H1 (cell line): ENCODE measurements at regions not wholly inside any gene's neighbourhood (a gene's known extent, or its start where the extent isn't known, plus 50 kb on each side); places are given as distances from the start of the nearest gene placed in this dataset.

ENCODE experiments used
- KDM5A ChIP-seq: fragments of 200-600 bp; IDR thresholded peaks from 2 replicates; pipeline ENCODE4 v1.7.1; 2012; ENCODE audit warnings: mild to moderate bottlenecking, low read length, inconsistent platforms, mixed read lengths
- POLR2A ChIP-seq, 2 experiments: IDR thresholded peaks; 1 replicate in 1 of 2; 2 replicates in 1 of 2; pipeline ENCODE4 v1.6.1; 2011; ENCODE audit warnings: low read depth in 2 of 2, low read length in 2 of 2, mild to moderate bottlenecking in 2 of 2; ENCODE audit errors: control extremely low read depth in 1 of 2
- RNF2 ChIP-seq: fragments of 200-900, 300-1000 bp; sonication (generic); IDR thresholded peaks from 2 replicates; pipeline ENCODE4 v1.7.1; 2016; ENCODE audit warnings: borderline replicate concordance, low read depth, mild to moderate bottlenecking, antibody characterized with exemption, low read length; ENCODE audit not compliant: poor library complexity, severe bottlenecking; ENCODE audit errors: missing control alignments
- TAF1 ChIP-seq: IDR thresholded peaks from 2 replicates; pipeline ENCODE4 v1.6.1; 2011; ENCODE audit warnings: mild to moderate bottlenecking, low read depth, low read length
- TBP ChIP-seq: IDR thresholded peaks from 2 replicates; pipeline ENCODE4 v1.6.1; 2011; ENCODE audit warnings: low read depth, low read length, improper control_type of control experiment
- YY1 ChIP-seq: IDR thresholded peaks from 2 replicates; pipeline ENCODE4 v1.6.1; 2011; ENCODE audit warnings: low read depth, mild to moderate bottlenecking, low read length
- TF ChIP-seq, protein P1 (sequence below), 3 experiments: IDR thresholded peaks; 1 replicate in 2 of 3; 2 replicates in 1 of 3; pipeline versions ENCODE4 v1.5.1 to v1.6.1; 2011; ENCODE audit warnings: low read length in 3 of 3, mild to moderate bottlenecking in 3 of 3, inconsistent platforms in 2 of 3, low read depth in 1 of 3, moderate library complexity in 1 of 3; ENCODE audit not compliant: insufficient read depth in 1 of 3; ENCODE audit errors: control extremely low read depth in 1 of 3
- TF ChIP-seq, protein P2 (sequence below): IDR thresholded peaks from 2 replicates; pipeline ENCODE4 v1.6.1; 2012; ENCODE audit warnings: inconsistent platforms

DNA sequence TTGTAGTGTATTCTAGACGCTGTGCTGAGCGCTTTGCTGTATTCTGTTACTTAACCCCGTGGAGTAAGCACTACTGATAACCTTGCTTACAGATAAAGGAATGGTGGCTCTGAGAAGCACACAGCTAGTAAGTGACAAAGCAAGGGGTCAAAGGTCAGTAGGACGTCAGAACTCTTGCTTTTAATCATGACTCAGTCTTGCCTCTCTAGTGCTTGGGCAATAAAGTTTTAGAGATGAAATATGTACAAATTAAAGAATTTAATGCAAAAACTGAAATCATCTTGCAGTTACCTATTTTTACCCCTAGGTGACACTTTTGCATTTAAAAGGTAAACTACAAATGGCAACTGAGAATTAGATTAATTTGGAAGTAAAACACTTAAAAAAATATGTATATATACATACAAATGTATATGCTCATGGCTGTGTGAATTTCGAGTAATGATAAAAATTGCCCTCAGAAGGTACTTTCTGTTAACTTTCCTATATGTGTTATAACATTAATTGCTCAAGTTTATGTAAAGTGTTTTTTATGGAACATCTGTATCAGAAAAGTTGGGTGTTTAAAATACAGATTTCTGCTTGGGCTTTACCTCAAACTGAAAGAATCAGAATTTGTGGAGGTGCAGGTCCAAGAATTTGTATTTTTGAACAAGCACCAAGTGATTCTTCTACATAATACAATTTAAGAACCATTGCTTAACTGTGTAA, 175.1 kb upstream of the DAB2 start:
- TF ChIP-seq, protein P1, sequence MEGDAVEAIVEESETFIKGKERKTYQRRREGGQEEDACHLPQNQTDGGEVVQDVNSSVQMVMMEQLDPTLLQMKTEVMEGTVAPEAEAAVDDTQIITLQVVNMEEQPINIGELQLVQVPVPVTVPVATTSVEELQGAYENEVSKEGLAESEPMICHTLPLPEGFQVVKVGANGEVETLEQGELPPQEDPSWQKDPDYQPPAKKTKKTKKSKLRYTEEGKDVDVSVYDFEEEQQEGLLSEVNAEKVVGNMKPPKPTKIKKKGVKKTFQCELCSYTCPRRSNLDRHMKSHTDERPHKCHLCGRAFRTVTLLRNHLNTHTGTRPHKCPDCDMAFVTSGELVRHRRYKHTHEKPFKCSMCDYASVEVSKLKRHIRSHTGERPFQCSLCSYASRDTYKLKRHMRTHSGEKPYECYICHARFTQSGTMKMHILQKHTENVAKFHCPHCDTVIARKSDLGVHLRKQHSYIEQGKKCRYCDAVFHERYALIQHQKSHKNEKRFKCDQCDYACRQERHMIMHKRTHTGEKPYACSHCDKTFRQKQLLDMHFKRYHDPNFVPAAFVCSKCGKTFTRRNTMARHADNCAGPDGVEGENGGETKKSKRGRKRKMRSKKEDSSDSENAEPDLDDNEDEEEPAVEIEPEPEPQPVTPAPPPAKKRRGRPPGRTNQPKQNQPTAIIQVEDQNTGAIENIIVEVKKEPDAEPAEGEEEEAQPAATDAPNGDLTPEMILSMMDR (IDR thresholded peaks at IDR 0.05; ENCODE audit: control extremely low read depth in 1 of 3, insufficient read depth in 1 of 3, low read depth in 1 of 3, low read length in 3 of 3): no peak; a peak in 1 of 4 replicates
- TF ChIP-seq RNF2: no peak
- TF ChIP-seq, protein P2, sequence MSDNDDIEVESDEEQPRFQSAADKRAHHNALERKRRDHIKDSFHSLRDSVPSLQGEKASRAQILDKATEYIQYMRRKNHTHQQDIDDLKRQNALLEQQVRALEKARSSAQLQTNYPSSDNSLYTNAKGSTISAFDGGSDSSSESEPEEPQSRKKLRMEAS: no peak
- no peak for TF ChIP-seq TBP
- TF ChIP-seq TAF1: no peak
- TF ChIP-seq YY1: no peak
- TF ChIP-seq POLR2A (IDR thresholded peaks at IDR 0.05; ENCODE audit: control extremely low read depth in 1 of 2, low read depth in 2 of 2, low read length in 2 of 2): no peak
- no peak for TF ChIP-seq KDM5A
